ENCODE measurements at regions not wholly inside any gene's neighbourhood (a gene's known extent, or its start where the extent isn't known, plus 50 kb on each side); places are given as distances from the start of the nearest gene placed in this dataset.

DNA sequence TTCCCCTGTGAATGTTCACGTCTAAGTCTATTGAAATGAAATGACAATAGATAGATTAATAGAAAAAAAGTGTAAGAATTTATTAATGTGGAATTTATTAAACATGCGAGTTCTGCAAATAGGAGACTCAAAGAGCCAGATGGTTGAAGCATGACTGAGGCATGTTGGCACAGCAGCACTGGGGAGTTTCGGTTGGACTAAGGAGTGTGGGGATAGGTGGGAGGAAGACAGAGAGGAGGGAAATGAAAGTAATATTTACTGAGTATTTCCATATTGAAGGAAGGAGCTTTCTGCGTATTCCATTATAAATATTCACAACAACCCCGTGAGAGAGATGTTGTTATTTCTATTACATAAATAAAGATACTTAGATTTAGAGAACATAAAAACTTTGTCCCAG is 79.5 kb upstream of the ZNF644 start:
- TF ChIP-seq, protein P1, sequence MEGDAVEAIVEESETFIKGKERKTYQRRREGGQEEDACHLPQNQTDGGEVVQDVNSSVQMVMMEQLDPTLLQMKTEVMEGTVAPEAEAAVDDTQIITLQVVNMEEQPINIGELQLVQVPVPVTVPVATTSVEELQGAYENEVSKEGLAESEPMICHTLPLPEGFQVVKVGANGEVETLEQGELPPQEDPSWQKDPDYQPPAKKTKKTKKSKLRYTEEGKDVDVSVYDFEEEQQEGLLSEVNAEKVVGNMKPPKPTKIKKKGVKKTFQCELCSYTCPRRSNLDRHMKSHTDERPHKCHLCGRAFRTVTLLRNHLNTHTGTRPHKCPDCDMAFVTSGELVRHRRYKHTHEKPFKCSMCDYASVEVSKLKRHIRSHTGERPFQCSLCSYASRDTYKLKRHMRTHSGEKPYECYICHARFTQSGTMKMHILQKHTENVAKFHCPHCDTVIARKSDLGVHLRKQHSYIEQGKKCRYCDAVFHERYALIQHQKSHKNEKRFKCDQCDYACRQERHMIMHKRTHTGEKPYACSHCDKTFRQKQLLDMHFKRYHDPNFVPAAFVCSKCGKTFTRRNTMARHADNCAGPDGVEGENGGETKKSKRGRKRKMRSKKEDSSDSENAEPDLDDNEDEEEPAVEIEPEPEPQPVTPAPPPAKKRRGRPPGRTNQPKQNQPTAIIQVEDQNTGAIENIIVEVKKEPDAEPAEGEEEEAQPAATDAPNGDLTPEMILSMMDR (IDR thresholded peaks at IDR 0.05; ENCODE audit: low read depth, low read length, missing input control), result no peak
- TF ChIP-seq JUND (IDR thresholded peaks at IDR 0.05) (no peak), TAF1 (conservative IDR thresholded peaks at IDR 0.05) (no peak), RAD21 (IDR thresholded peaks at IDR 0.05) (no peak), FOXA2 (IDR thresholded peaks at IDR 0.05) (no peak)
- TF ChIP-seq, protein P2, sequence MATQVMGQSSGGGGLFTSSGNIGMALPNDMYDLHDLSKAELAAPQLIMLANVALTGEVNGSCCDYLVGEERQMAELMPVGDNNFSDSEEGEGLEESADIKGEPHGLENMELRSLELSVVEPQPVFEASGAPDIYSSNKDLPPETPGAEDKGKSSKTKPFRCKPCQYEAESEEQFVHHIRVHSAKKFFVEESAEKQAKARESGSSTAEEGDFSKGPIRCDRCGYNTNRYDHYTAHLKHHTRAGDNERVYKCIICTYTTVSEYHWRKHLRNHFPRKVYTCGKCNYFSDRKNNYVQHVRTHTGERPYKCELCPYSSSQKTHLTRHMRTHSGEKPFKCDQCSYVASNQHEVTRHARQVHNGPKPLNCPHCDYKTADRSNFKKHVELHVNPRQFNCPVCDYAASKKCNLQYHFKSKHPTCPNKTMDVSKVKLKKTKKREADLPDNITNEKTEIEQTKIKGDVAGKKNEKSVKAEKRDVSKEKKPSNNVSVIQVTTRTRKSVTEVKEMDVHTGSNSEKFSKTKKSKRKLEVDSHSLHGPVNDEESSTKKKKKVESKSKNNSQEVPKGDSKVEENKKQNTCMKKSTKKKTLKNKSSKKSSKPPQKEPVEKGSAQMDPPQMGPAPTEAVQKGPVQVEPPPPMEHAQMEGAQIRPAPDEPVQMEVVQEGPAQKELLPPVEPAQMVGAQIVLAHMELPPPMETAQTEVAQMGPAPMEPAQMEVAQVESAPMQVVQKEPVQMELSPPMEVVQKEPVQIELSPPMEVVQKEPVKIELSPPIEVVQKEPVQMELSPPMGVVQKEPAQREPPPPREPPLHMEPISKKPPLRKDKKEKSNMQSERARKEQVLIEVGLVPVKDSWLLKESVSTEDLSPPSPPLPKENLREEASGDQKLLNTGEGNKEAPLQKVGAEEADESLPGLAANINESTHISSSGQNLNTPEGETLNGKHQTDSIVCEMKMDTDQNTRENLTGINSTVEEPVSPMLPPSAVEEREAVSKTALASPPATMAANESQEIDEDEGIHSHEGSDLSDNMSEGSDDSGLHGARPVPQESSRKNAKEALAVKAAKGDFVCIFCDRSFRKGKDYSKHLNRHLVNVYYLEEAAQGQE (IDR thresholded peaks at IDR 0.05), result no peak

Measured in liver (tissue), 3 donors.